HG03066 (cell line): ENCODE measurements at regions not wholly inside any gene's neighbourhood (a gene's known extent, or its start where the extent isn't known, plus 50 kb on each side); places are given as distances from the start of the nearest gene placed in this dataset.
"Not testable (repeated sequence)": the region's sequence is repeated elsewhere in the genome, so short reads cannot be mapped to it uniquely, and the experiment has no call there.

Experiments used
- ATAC-seq: cut with Tn5 transposase; IDR thresholded peaks from one replicate; pipeline ENCODE4 v1.9.1; 2021; ENCODE audit warnings: low read depth; ENCODE audit not compliant: unreplicated experiment

GRCh38 chr5:14954616-14955343 lies 83.2 kb upstream of the ANKH start:
- no peak for ATAC-seq

GRCh38 chr5:14954216-14954615 lies 82.6 kb upstream of the ANKH start:
- no peak for ATAC-seq

- ATAC-seq, result no peak
Measured at GRCh38 chr5:14953075-14953607, 81.6 kb upstream of the ANKH start.

GRCh38 chr5:14948383-14948782 lies 76.8 kb upstream of the ANKH start:
- no peak for ATAC-seq

- ATAC-seq, result no peak
Measured at GRCh38 chr5:14946815-14947620, 75.4 kb upstream of the ANKH start.

GRCh38 chr5:14945450-14945849 lies 73.9 kb upstream of the ANKH start:
- ATAC-seq, result no peak

GRCh38 chr5:14944996-14945395 lies 73.4 kb upstream of the ANKH start:
- ATAC-seq, result no peak

- no peak for ATAC-seq
Measured at GRCh38 chr5:14944350-14944739, 72.8 kb upstream of the ANKH start.

- ATAC-seq, result no peak
Measured at GRCh38 chr5:14942212-14942611, 70.6 kb upstream of the ANKH start.

GRCh38 chr5:14937254-14937653 lies 65.7 kb upstream of the ANKH start:
- no peak for ATAC-seq

- no peak for ATAC-seq
Measured at GRCh38 chr5:14936588-14936987, 65.0 kb upstream of the ANKH start.

GRCh38 chr5:14935341-14935740 lies 63.8 kb upstream of the ANKH start:
- ATAC-seq, result no peak

GRCh38 chr5:14932902-14933469 lies 61.4 kb upstream of the ANKH start:
- no peak for ATAC-seq

GRCh38 chr5:14930486-14930885 lies 58.9 kb upstream of the ANKH start:
- no peak for ATAC-seq

GRCh38 chr5:14929293-14930065 lies 57.9 kb upstream of the ANKH start:
- ATAC-seq, result no peak

- ATAC-seq, result no peak
Measured at GRCh38 chr5:14928661-14929060, 57.1 kb upstream of the ANKH start.

GRCh38 chr5:14925326-14925725 lies 53.7 kb upstream of the ANKH start:
- no peak for ATAC-seq

GRCh38 chr5:14922952-14923351 lies 51.4 kb upstream of the ANKH start:
- ATAC-seq, result not testable (repeated sequence)

- ATAC-seq, result no peak
Measured at GRCh38 chr5:14922456-14922855, 50.9 kb upstream of the ANKH start.
